Limb (tissue), 2 donors: ENCODE measurements at regions not wholly inside any gene's neighbourhood (a gene's known extent, or its start where the extent isn't known, plus 50 kb on each side); places are given as distances from the start of the nearest gene placed in this dataset.

Source experiments
- DNase-seq, 2 donors: peaks; one replicate each; pipeline ENCODE4 v3.0.0-alpha.2; 2016; ENCODE audit errors: extremely low spot score in 2 of 2

GRCh38 chr6:19440531-19440930 lies 396.6 kb upstream of the ID4 start:
- no peak for DNase-seq

GRCh38 chr6:19443411-19443810 lies 393.8 kb upstream of the ID4 start:
- DNase-seq: no peak

- DNase-seq: no peak
Observed at GRCh38 chr6:19444041-19444440, 393.1 kb upstream of the ID4 start.

GRCh38 chr6:19444481-19444880 lies 392.7 kb upstream of the ID4 start:
- DNase-seq: no peak

GRCh38 chr6:19446570-19446969 lies 390.6 kb upstream of the ID4 start:
- DNase-seq: no peak

GRCh38 chr6:19450651-19451050 lies 386.5 kb upstream of the ID4 start:
- DNase-seq: no peak

- no peak for DNase-seq
Observed at GRCh38 chr6:19452495-19452894, 384.7 kb upstream of the ID4 start.

- DNase-seq: no peak
Observed at GRCh38 chr6:19454001-19454720, 383.0 kb upstream of the ID4 start.

- no peak for DNase-seq
Observed at GRCh38 chr6:19454721-19455392, 382.3 kb upstream of the ID4 start.

- DNase-seq: no peak
Observed at GRCh38 chr6:19463250-19463649, 373.9 kb upstream of the ID4 start.

- no peak for DNase-seq
Observed at GRCh38 chr6:19463925-19464324, 373.2 kb upstream of the ID4 start.

- no peak for DNase-seq
Observed at GRCh38 chr6:19465256-19465655, 371.9 kb upstream of the ID4 start.

GRCh38 chr6:19465760-19466159 lies 371.4 kb upstream of the ID4 start:
- no peak for DNase-seq

GRCh38 chr6:19470333-19470732 lies 366.8 kb upstream of the ID4 start:
- no peak for DNase-seq

- DNase-seq: no peak
Observed at GRCh38 chr6:19472153-19472552, 365.0 kb upstream of the ID4 start.

GRCh38 chr6:19472850-19473249 lies 364.3 kb upstream of the ID4 start:
- DNase-seq: no peak

- DNase-seq: no peak
Observed at GRCh38 chr6:19477563-19477962, 359.6 kb upstream of the ID4 start.

GRCh38 chr6:19478273-19478672 lies 358.9 kb upstream of the ID4 start:
- no peak for DNase-seq

- DNase-seq: no peak
Observed at GRCh38 chr6:19478992-19479391, 358.2 kb upstream of the ID4 start.

- DNase-seq: no peak
Observed at GRCh38 chr6:19479551-19479950, 357.6 kb upstream of the ID4 start.

- no peak for DNase-seq
Observed at GRCh38 chr6:19492636-19493405, 344.3 kb upstream of the ID4 start.

GRCh38 chr6:19501737-19502245 lies 335.4 kb upstream of the ID4 start:
- no peak for DNase-seq
